ENCODE measurements at regions not wholly inside any gene's neighbourhood (a gene's known extent, or its start where the extent isn't known, plus 50 kb on each side); places are given as distances from the start of the nearest gene placed in this dataset.

DNA sequence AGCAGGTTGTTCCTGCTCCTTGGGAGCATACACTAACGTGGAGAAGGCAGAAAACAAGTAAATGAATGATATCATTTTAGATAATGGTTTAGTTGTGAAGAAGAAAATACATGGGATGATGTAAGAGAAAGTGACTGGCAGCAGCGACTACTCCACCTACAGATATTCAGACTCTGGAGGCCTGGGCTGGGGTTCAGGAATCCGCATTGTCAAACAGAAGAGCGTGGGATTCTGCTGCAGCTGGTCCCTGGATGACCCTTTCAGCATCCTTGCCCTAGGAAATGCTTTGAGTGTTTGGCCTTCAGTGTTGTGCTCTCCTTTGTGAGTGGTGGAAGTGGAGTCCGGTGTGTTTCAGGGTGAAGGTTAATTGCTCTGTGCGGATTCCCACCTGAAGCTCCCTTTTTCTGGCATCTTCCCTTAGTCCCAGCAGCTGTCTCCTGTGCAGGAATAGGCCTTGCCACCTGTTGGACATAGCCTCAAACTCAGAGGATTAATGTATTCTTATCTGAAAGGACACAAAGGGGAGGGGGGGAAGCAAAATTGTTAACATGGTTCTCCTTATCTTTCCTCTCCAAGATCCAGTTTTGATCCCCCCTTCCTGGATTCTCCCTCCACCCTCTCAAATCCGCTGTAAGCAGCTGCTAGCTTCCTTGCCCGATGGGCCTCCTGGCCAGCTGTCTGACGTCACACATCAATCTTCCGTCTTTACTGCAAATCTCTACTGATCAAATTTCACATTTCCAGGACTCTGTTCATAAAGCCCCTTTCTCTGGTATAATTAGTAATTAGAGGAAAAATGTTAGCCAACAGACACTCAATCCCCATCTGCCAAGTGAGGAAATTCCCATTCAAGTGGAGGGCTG is 68.3 kb upstream of the SPAG17 start:
- Mint-ChIP-seq H3K27me3 (ENCODE audit: low read depth) (no peaks in the 10 kb centered on the region), H3K4me1 (ENCODE audit: low read depth) (no peaks in the 10 kb centered on the region), H3K9me3 (no peaks in the 10 kb centered on the region), H3K36me3 (ENCODE audit: low read depth) (no peaks in the 10 kb centered on the region), H3K4me3 (no peak overlapping the region), H3K27ac (no peak overlapping the region)
- CTCF ChIA-PET = no interaction called here
- no peak for DNase-seq
- intact Hi-C loops (cut with micrococcal nuclease) = no loop called here

DNA sequence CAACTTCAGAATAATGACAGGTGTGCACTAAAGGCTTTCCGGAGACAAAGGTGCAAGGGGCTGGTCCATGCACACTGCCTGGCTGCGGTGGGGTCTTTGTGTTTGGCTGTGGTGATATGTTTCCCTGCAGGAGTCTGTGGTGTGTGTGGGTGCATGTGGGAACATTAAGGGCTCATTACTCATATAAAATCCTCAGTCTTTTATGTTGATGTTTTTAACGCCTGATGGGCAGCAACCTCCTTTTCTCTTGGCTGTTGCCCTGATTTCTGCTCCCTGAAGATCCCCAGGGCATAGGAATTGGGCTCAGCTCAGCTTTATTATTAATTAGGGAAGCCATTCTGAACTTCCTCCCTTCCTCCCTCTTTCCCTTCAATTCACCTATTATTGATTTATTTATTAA is 67.6 kb upstream of the SPAG17 start:
- no peak for DNase-seq
- CTCF ChIA-PET = no interaction called here
- intact Hi-C loops (cut with micrococcal nuclease) = no loop called here
- Mint-ChIP-seq H3K36me3 (ENCODE audit: low read depth) (no peaks in the 10 kb centered on the region), H3K9me3 (no peaks in the 10 kb centered on the region), H3K27ac (no peak overlapping the region), H3K4me3 (no peak overlapping the region), H3K4me1 (ENCODE audit: low read depth) (no peaks in the 10 kb centered on the region), H3K27me3 (ENCODE audit: low read depth) (no peaks in the 10 kb centered on the region)

DNA sequence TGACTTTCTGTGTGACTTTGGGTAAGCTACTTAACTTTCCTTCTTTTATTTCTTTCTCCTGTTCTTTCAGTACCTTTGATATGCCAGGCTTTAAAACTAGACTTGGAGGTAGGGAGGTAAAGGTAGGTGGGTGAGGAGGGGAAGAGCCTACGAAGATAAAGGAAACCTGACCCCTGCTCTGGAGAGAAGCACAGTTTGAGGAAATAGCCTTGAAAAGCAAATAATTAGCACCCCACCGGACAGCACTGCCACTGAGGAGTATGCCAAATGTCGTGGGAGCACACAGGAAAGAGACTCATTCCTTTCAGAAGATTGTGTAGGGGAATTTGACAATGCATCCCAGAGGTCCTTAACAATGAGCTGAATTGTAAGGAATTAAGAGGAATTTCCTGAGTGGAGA is 65.2 kb upstream of the SPAG17 start:
- Mint-ChIP-seq H3K36me3 (ENCODE audit: low read depth) (no peaks in the 10 kb centered on the region), H3K4me1 (ENCODE audit: low read depth) (no peaks in the 10 kb centered on the region), H3K9me3 (no peaks in the 10 kb centered on the region), H3K4me3 (no peak overlapping the region), H3K27ac (no peak overlapping the region), H3K27me3 (ENCODE audit: low read depth) (no peaks in the 10 kb centered on the region)
- no peak for DNase-seq
- intact Hi-C loops (cut with micrococcal nuclease) = no loop called here
- CTCF ChIA-PET = interaction anchor here (0.8 kb wide), 1 partner anchor 27 kb away, joined by 3 read pairs; no protein-coding TSS in a partner anchor

DNA sequence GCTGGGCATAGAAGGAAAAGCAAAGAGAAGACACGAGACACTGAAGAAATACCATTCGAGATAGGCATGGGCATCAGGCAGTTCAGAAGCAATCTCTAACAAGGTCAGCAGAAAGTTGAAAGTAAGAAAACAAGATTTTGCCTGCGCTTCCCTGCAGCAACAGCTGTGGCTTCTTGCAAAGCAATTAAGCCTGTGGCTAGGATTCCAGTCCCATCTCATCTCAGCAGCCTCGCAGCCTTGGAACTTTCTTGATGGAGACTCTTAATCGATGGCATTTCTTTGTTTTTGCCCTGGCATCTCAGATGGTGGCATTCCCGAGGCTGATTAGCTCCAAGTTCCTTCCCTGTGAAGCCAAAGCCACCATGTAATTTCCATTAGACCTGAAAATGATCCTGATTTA is 64.6 kb upstream of the SPAG17 start:
- Mint-ChIP-seq H3K36me3 (ENCODE audit: low read depth) (no peaks in the 10 kb centered on the region), H3K27ac (no peak overlapping the region), H3K4me1 (ENCODE audit: low read depth) (no peaks in the 10 kb centered on the region), H3K4me3 (no peak overlapping the region), H3K27me3 (ENCODE audit: low read depth) (no peaks in the 10 kb centered on the region), H3K9me3 (no peaks in the 10 kb centered on the region)
- DNase-seq = no peak
- intact Hi-C loops (cut with micrococcal nuclease) = no loop called here
- CTCF ChIA-PET = no interaction called here

DNA sequence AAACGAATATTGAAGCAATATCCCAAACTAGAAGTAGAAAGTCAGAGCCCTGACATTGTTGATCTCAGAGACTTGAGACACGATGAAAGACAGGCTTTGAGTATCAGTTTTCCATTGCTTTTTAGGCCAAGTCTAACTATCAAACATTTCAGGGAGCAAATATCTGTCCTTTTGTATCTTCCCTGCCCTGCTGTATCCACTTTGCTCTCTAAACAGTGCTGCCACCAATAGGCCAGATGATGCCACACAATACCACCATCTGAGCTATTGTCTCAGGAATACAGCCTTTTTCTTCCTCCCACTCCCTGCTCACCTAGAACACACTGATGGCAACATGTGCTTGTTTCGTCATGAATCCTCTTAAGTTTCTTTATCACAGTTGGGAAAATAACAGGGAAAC is 62.6 kb upstream of the SPAG17 start:
- no peaks in the 10 kb centered on the region for H3K4me1 Mint-ChIP-seq (ENCODE audit: low read depth)
- intact Hi-C loops (cut with micrococcal nuclease) = no loop called here

DNA sequence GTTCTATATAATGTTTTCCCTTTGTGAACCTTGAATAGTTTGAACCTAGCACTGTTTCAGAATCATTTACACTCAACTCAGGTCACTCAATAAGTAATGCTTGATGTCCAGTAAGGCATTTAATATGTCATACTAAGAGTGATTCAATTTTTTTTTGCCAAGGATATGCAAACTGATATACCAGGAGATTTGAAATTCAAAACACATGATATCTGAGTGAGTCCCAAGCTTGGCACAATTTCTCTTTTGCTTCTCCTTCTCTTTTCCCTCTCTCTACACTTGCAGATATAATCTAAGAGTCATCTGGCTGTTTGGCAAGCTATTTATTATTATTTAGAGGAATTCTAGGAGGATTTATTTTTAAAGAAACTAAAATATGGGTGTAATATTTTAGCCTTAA is 61.6 kb upstream of the SPAG17 start:
- Mint-ChIP-seq H3K36me3 (ENCODE audit: low read depth) (no peaks in the 10 kb centered on the region), H3K27ac (no peak overlapping the region), H3K27me3 (ENCODE audit: low read depth) (no peaks in the 10 kb centered on the region), H3K4me3 (no peak overlapping the region), H3K4me1 (ENCODE audit: low read depth) (no peaks in the 10 kb centered on the region), H3K9me3 (no peaks in the 10 kb centered on the region)
- CTCF ChIA-PET = no interaction called here
- DNase-seq = no peak
- intact Hi-C loops (cut with micrococcal nuclease) = no loop called here

More for the DNA sequence above, 62.6 kb upstream of the SPAG17 start:
- Mint-ChIP-seq H3K4me3 (no peak overlapping the region), H3K36me3 (ENCODE audit: low read depth) (no peaks in the 10 kb centered on the region), H3K27ac (no peak overlapping the region), H3K27me3 (ENCODE audit: low read depth) (no peaks in the 10 kb centered on the region), H3K9me3 (no peaks in the 10 kb centered on the region)
- CTCF ChIA-PET = no interaction called here
- no peak for DNase-seq

DNA sequence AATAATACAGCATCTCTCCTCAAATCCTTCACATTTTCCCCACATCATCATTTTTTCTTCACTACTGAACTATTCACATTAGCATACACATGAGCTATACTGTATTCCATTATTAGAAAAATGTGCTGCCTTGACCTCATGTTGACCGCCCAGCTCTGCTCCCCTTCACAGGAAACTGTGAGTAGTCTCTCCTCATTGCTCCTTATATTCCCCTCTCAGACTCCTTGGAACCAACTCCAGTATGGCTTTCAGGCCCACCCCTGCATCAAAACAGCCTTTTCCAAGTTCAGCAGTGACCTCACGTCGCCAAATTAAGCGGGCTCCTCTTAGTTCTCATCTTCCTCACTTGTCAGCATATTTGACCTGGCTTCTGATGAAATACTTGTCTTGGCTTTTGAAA is 59.2 kb upstream of the SPAG17 start:
- no peaks in the 10 kb centered on the region for H3K4me1 Mint-ChIP-seq (ENCODE audit: low read depth)
- no peak for DNase-seq
- no peak overlapping the region for H3K4me3 Mint-ChIP-seq
- H3K36me3 Mint-ChIP-seq (ENCODE audit: low read depth) = no peaks in the 10 kb centered on the region
- intact Hi-C loops (cut with micrococcal nuclease) = no loop called here
- CTCF ChIA-PET = no interaction called here
- H3K9me3 Mint-ChIP-seq = peaks cover 9% of the 10 kb centered on the region
- no peaks in the 10 kb centered on the region for H3K27me3 Mint-ChIP-seq (ENCODE audit: low read depth)
- H3K27ac Mint-ChIP-seq = no peak overlapping the region

DNA sequence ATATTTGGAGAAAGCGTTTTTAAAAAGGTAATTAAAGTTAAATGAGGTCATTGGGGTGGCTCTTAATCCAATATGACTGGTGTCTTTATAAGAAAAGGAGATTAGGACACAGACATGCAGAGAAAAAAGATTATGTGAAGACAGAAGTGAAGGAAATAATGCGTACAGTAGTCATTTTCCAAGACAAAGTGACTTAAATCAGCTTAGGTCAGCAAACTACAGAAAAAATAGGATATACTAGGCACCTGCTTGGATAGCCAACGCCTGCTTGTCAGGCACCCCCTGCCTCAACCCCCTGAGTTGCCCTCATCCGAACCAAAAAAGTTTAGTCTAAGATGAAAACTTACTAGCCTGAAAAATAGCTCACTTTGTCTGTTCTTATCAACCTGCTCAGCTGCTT is 58.2 kb upstream of the SPAG17 start:
- Mint-ChIP-seq H3K4me1 (ENCODE audit: low read depth) (no peaks in the 10 kb centered on the region), H3K9me3 (peaks cover 12% of the 10 kb centered on the region), H3K27ac (no peak overlapping the region), H3K36me3 (ENCODE audit: low read depth) (no peaks in the 10 kb centered on the region), H3K4me3 (no peak overlapping the region), H3K27me3 (ENCODE audit: low read depth) (no peaks in the 10 kb centered on the region)
- intact Hi-C loops (cut with micrococcal nuclease) = no loop called here
- no peak for DNase-seq
- CTCF ChIA-PET = no interaction called here

All from activated naive CD4-positive, alpha-beta T cell treated with anti-CD3 and anti-CD28 coated beads for 36 hours (primary cell).